ENCODE measurements at regions not wholly inside any gene's neighbourhood (a gene's known extent, or its start where the extent isn't known, plus 50 kb on each side); places are given as distances from the start of the nearest gene placed in this dataset.

DNA sequence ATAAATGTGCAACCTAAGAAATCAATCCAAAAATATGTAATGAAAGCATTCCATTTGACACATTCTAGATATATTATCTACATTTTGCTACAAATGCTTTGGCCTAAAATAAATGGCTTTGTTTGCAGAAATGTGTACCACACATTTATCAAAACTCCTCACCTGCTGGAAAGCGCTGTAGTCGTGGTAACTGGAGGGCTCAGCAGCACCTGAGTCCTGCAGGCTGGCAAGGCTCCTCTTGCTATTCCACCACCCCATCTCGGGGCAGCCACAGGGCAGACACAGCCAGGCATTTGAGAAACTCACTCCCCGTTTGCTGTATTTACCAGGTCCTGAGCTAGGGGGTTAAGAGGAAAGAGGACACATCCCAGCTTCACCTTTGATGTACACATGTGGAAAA, 68.1 kb upstream of the TOMM7 start (continued):
- TF ChIP-seq, protein P1, sequence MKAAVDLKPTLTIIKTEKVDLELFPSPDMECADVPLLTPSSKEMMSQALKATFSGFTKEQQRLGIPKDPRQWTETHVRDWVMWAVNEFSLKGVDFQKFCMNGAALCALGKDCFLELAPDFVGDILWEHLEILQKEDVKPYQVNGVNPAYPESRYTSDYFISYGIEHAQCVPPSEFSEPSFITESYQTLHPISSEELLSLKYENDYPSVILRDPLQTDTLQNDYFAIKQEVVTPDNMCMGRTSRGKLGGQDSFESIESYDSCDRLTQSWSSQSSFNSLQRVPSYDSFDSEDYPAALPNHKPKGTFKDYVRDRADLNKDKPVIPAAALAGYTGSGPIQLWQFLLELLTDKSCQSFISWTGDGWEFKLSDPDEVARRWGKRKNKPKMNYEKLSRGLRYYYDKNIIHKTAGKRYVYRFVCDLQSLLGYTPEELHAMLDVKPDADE (IDR thresholded peaks at IDR 0.05): no peak
- TF ChIP-seq ZNF114 (CRISPR knock-in tag; IDR thresholded peaks at IDR 0.05): no peak
- no peak for TF ChIP-seq POLR2AphosphoS5 (IDR thresholded peaks at IDR 0.05; ENCODE audit: low read depth)
- no peak for TF ChIP-seq CREB1 (CRISPR knock-in tag; IDR thresholded peaks at IDR 0.05; ENCODE audit: low read depth)
- TF ChIP-seq EZH2phosphoT487 (IDR thresholded peaks at IDR 0.05; ENCODE audit: unreplicated experiment): no peak
- no peak for TF ChIP-seq NANOG (IDR thresholded peaks at IDR 0.05; ENCODE audit: borderline replicate concordance)

DNA sequence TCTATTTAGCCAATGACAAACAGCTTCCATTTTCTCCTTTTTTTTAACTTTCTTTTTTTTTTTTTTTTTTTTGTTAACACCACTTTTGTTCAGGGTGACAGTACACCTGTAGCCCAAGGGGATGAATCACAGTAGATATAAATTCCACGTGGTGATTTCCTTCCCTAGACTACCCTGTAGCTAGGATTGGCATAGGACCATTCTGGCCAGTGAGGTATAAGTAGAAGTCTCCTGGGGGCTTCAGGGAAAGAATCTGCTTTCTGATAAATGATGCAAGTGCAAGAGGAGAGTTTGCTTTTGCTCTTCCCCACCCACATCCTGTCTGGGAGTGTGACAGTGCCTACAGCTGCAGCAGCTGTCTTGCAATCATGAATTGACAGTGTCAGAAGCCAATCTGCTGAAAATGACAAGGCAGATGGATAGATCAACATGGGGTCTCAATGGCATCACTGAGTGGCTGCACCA, 63.2 kb upstream of the TOMM7 start:
- H3K79me2 ChIP-seq (replicated peaks; ENCODE audit: insufficient read depth): no peaks in the 10 kb centered on the region
- no peak for DNase-seq (ENCODE audit: low spot score)
- H3K4me2 ChIP-seq: no peak overlapping the region
- no peaks in the 10 kb centered on the region for H3K4me1 ChIP-seq (ENCODE audit: insufficient read depth)
- peaks cover 7% of the 10 kb centered on the region; the same call in 1 of the 2 replicates for H3K9me2 ChIP-seq (ENCODE audit: insufficient read depth)
- H2AFZ ChIP-seq: no peak overlapping the region
- H3K4me1 Mint-ChIP-seq: peaks cover 2% of the 10 kb centered on the region; the same call in 2 of the 3 replicates
- TF ChIP-seq, protein P1 (IDR thresholded peaks at IDR 0.05): no peak
- TF ChIP-seq NANOG (IDR thresholded peaks at IDR 0.05; ENCODE audit: borderline replicate concordance) (no peak), EZH2phosphoT487 (IDR thresholded peaks at IDR 0.05; ENCODE audit: unreplicated experiment) (no peak), JUNB (IDR thresholded peaks at IDR 0.05; ENCODE audit: unreplicated experiment) (no peak), EZH2 (IDR thresholded peaks at IDR 0.05; ENCODE audit: low read depth, unreplicated experiment) (no peak)
- no peak overlapping the region for H3K4me3 Mint-ChIP-seq
- H3K27me3 ChIP-seq (ENCODE audit: insufficient read depth): no peaks in the 10 kb centered on the region
- no peak overlapping the region for H3K4me3 ChIP-seq
- no peak overlapping the region for H3K27ac ChIP-seq (ENCODE audit: low read depth)
- H3K36me3 ChIP-seq (ENCODE audit: insufficient read depth): no peaks in the 10 kb centered on the region
- ATAC-seq: no peak
- H4K20me1 ChIP-seq (replicated peaks; ENCODE audit: insufficient read depth): no peaks in the 10 kb centered on the region
- no peaks in the 10 kb centered on the region for H3K36me3 Mint-ChIP-seq (ENCODE audit: low read depth)
- H3K9me3 Mint-ChIP-seq: no peaks in the 10 kb centered on the region
- no peaks in the 10 kb centered on the region for H3F3A ChIP-seq (replicated peaks; ENCODE audit: low read depth)
- no peaks in the 10 kb centered on the region for H3K27me3 Mint-ChIP-seq (ENCODE audit: insufficient read depth, low read depth, poor library complexity)
- H3K27ac Mint-ChIP-seq: no peak overlapping the region

DNA sequence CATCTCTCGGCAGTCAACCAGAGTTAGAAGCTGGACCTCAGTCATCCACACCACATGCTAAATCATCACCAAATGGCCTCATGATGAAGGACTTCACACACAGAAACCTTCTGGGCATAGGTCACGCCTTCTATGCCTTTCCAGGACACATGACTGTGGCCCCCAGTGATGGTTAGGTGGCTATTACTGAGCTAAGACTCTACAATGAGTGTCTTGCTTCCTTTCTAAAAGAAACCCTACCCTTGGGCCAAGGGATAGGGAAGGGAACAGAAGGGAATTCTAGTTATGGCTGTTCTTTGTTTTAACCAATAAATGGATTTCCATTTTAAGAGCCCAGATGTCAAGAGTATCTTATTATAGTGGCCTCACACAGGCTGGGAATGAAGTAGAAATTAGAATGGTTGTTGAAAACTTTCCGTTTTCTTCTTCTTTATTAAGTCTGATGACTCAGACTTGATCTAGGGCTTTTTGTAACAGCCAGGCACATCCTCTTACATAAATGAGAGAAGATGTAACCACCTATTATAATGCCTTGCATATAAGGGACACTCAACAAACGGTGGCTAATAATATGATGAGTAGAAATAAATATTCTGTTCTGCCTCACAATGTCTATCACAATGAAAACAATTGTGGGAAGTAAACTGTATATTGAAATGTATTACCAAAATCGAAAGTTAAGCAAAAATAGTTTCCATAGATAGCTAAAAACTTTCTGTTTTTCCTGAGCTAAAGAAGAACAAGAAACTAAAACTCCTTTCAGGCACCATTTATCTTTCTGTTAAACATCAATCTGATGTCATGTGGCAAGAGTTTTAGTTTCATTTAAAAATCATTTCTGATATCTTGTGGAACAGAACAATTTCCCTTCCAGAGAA, 62.5 kb upstream of the TOMM7 start:
- Histone ChIP-seq H3K4me3 (no peak overlapping the region), H3K4me1 (ENCODE audit: insufficient read depth) (no peaks in the 10 kb centered on the region), H3K27ac (ENCODE audit: low read depth) (no peak overlapping the region), H2AFZ (no peak overlapping the region), H4K20me1 (replicated peaks; ENCODE audit: insufficient read depth) (no peaks in the 10 kb centered on the region), H3K4me2 (no peak overlapping the region), H3K9me2 (ENCODE audit: insufficient read depth) (peaks cover 7% of the 10 kb centered on the region; the same call in 1 of the 2 replicates), H3K79me2 (replicated peaks; ENCODE audit: insufficient read depth) (no peaks in the 10 kb centered on the region), H3K27me3 (ENCODE audit: insufficient read depth) (no peaks in the 10 kb centered on the region), H3K36me3 (ENCODE audit: insufficient read depth) (no peaks in the 10 kb centered on the region), H3F3A (replicated peaks; ENCODE audit: low read depth) (no peaks in the 10 kb centered on the region)
- no peak overlapping the region for H3K4me3 Mint-ChIP-seq
- no peak overlapping the region for H3K27ac Mint-ChIP-seq
- ATAC-seq (no peak), DNase-seq (ENCODE audit: low spot score) (no peak)
- no peaks in the 10 kb centered on the region for H3K36me3 Mint-ChIP-seq (ENCODE audit: low read depth)
- peaks cover 2% of the 10 kb centered on the region; the same call in 2 of the 3 replicates for H3K4me1 Mint-ChIP-seq
- H3K27me3 Mint-ChIP-seq (ENCODE audit: insufficient read depth, low read depth, poor library complexity): no peaks in the 10 kb centered on the region
- H3K9me3 Mint-ChIP-seq: 0 out of 3 replicates have a peak, but pooled peaks cover under 1% of the 10 kb centered on the region
- TF ChIP-seq NANOG (IDR thresholded peaks at IDR 0.05; ENCODE audit: borderline replicate concordance) (no peak), POLR2AphosphoS5 (IDR thresholded peaks at IDR 0.05; ENCODE audit: low read depth) (no peak), ZNF114 (CRISPR knock-in tag; IDR thresholded peaks at IDR 0.05) (no peak), EZH2 (IDR thresholded peaks at IDR 0.05; ENCODE audit: low read depth, unreplicated experiment) (no peak), STAT1 (IDR thresholded peaks at IDR 0.05; ENCODE audit: unreplicated experiment) (no peak), EZH2phosphoT487 (IDR thresholded peaks at IDR 0.05; ENCODE audit: unreplicated experiment) (no peak)
- TF ChIP-seq, protein P2, sequence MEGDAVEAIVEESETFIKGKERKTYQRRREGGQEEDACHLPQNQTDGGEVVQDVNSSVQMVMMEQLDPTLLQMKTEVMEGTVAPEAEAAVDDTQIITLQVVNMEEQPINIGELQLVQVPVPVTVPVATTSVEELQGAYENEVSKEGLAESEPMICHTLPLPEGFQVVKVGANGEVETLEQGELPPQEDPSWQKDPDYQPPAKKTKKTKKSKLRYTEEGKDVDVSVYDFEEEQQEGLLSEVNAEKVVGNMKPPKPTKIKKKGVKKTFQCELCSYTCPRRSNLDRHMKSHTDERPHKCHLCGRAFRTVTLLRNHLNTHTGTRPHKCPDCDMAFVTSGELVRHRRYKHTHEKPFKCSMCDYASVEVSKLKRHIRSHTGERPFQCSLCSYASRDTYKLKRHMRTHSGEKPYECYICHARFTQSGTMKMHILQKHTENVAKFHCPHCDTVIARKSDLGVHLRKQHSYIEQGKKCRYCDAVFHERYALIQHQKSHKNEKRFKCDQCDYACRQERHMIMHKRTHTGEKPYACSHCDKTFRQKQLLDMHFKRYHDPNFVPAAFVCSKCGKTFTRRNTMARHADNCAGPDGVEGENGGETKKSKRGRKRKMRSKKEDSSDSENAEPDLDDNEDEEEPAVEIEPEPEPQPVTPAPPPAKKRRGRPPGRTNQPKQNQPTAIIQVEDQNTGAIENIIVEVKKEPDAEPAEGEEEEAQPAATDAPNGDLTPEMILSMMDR (conservative IDR thresholded peaks at IDR 0.05; ENCODE audit: low read depth in 2 of 2): no peak
- TF ChIP-seq, protein P3, sequence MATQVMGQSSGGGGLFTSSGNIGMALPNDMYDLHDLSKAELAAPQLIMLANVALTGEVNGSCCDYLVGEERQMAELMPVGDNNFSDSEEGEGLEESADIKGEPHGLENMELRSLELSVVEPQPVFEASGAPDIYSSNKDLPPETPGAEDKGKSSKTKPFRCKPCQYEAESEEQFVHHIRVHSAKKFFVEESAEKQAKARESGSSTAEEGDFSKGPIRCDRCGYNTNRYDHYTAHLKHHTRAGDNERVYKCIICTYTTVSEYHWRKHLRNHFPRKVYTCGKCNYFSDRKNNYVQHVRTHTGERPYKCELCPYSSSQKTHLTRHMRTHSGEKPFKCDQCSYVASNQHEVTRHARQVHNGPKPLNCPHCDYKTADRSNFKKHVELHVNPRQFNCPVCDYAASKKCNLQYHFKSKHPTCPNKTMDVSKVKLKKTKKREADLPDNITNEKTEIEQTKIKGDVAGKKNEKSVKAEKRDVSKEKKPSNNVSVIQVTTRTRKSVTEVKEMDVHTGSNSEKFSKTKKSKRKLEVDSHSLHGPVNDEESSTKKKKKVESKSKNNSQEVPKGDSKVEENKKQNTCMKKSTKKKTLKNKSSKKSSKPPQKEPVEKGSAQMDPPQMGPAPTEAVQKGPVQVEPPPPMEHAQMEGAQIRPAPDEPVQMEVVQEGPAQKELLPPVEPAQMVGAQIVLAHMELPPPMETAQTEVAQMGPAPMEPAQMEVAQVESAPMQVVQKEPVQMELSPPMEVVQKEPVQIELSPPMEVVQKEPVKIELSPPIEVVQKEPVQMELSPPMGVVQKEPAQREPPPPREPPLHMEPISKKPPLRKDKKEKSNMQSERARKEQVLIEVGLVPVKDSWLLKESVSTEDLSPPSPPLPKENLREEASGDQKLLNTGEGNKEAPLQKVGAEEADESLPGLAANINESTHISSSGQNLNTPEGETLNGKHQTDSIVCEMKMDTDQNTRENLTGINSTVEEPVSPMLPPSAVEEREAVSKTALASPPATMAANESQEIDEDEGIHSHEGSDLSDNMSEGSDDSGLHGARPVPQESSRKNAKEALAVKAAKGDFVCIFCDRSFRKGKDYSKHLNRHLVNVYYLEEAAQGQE (IDR thresholded peaks at IDR 0.05; ENCODE audit: unreplicated experiment): no peak
- TF ChIP-seq, protein P1 (IDR thresholded peaks at IDR 0.05): no peak
